ENCODE measurements at regions not wholly inside any gene's neighbourhood (a gene's known extent, or its start where the extent isn't known, plus 50 kb on each side); places are given as distances from the start of the nearest gene placed in this dataset.

DNA sequence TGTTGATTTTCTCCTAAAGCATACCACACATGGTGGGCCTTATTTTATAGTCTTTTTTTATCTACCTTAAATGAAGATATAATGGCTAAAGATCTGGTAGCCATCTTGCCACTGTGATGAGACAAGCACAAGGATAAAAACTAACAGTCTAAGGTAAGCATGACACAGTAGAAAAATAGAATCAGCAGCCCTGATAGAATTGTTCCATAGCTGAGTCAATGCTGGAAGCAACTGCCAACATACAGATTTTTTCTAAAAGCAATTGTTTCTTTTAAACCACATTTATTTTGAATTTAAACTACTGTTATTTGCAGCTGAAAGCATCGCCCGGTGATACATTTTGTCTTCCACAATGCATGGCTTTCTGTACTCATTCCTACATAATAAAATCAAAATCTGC, 1091.5 kb upstream of the CHAC2 start:
- TF ChIP-seq, protein P1, sequence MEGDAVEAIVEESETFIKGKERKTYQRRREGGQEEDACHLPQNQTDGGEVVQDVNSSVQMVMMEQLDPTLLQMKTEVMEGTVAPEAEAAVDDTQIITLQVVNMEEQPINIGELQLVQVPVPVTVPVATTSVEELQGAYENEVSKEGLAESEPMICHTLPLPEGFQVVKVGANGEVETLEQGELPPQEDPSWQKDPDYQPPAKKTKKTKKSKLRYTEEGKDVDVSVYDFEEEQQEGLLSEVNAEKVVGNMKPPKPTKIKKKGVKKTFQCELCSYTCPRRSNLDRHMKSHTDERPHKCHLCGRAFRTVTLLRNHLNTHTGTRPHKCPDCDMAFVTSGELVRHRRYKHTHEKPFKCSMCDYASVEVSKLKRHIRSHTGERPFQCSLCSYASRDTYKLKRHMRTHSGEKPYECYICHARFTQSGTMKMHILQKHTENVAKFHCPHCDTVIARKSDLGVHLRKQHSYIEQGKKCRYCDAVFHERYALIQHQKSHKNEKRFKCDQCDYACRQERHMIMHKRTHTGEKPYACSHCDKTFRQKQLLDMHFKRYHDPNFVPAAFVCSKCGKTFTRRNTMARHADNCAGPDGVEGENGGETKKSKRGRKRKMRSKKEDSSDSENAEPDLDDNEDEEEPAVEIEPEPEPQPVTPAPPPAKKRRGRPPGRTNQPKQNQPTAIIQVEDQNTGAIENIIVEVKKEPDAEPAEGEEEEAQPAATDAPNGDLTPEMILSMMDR (IDR thresholded peaks at IDR 0.05; ENCODE audit: low read length, missing control alignments) = no peak
- peak; percentile 23 for DNase-seq (ENCODE audit: low read depth)
- H3K4me3 ChIP-seq (replicated peaks; ENCODE audit: low read depth, low read length) = no peak overlapping the region

- DNase-seq (ENCODE audit: low read depth) = no peak
- no peak overlapping the region for H3K4me3 ChIP-seq (replicated peaks; ENCODE audit: low read depth, low read length)
- TF ChIP-seq, protein P1 (IDR thresholded peaks at IDR 0.05; ENCODE audit: low read length, missing control alignments) = no peak
Measured at GRCh38 chr2:52668724-52669123, 1098.9 kb upstream of the CHAC2 start.

- TF ChIP-seq, protein P1 (IDR thresholded peaks at IDR 0.05; ENCODE audit: low read length, missing control alignments) = no peak
- H3K4me3 ChIP-seq (replicated peaks; ENCODE audit: low read depth, low read length) = no peak overlapping the region
- DNase-seq (ENCODE audit: low read depth) = no peak
Measured at GRCh38 chr2:52659546-52659945, 1108.1 kb upstream of the CHAC2 start.

- H3K4me3 ChIP-seq (replicated peaks; ENCODE audit: low read depth, low read length) = no peak overlapping the region
- DNase-seq (ENCODE audit: low read depth) = peak; percentile 87
- TF ChIP-seq, protein P1 (IDR thresholded peaks at IDR 0.05; ENCODE audit: low read length, missing control alignments) = no peak
Measured at GRCh38 chr2:52658598-52658997, 1109.0 kb upstream of the CHAC2 start.

GRCh38 chr2:52639692-52640091, 1127.9 kb upstream of the CHAC2 start:
- H3K4me3 ChIP-seq (replicated peaks; ENCODE audit: low read depth, low read length) = no peak overlapping the region
- DNase-seq (ENCODE audit: low read depth) = peak; percentile 10

DNA sequence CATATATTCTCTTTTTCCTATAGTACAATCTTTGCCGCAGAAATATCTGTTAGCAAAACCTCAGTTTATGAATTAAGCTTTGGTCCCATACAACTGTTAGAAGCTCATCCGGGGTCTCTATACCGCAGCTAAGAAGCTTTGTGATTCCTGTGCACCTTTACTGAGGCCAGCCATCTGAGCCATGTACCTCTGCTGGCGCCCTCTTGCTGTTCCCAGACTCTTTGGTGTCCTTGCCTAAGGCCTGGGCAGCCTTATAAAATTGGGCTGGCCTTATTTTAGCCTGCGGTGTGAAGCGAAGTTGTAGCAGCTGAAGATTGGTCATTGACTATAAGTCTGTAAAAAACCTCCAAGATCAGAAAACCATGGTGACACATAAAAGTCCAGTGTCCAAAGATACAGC, 1135.1 kb upstream of the CHAC2 start:
- no peak overlapping the region for H3K4me3 ChIP-seq (replicated peaks; ENCODE audit: low read depth, low read length)
- TF ChIP-seq, protein P1 (IDR thresholded peaks at IDR 0.05; ENCODE audit: low read length, missing control alignments) = no peak
- DNase-seq (ENCODE audit: low read depth) = no peak

More at GRCh38 chr2:52639692-52640091, 1127.9 kb upstream of the CHAC2 start:
- TF ChIP-seq, protein P1 (IDR thresholded peaks at IDR 0.05; ENCODE audit: low read length, missing control alignments) = no peak

DNA sequence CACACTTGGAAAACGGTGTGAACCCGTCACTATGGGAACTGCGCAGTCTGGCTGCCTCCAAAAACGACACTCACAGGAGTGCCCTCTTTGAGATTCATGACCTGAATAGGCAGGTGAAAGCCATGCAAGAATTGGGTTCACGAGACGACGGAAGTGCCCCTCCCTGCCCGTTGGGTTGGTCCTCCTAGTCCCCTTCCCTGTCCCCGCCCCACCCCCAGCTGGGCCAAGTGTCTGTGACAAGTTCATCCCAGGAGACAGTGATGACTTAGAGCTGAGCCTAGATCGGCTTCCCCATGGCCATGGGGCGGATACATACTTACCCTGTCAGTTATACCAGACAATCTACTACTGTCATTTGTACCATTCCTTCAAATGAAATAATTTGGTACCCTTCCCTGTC, 1137.7 kb upstream of the CHAC2 start:
- no peak for DNase-seq (ENCODE audit: low read depth)
- no peak overlapping the region for H3K4me3 ChIP-seq (replicated peaks; ENCODE audit: low read depth, low read length)
- TF ChIP-seq, protein P1 (IDR thresholded peaks at IDR 0.05; ENCODE audit: low read length, missing control alignments) = no peak
